HCT116 (cell line): ENCODE measurements at regions not wholly inside any gene's neighbourhood (a gene's known extent, or its start where the extent isn't known, plus 50 kb on each side); places are given as distances from the start of the nearest gene placed in this dataset.

ENCODE experiments used
- ATAC-seq: fragments of 200-7000 bp; cut with Tn5 transposase; 2 replicates; pipeline ENCODE4 v1.9.1; 2020; ENCODE audit warnings: mild to moderate bottlenecking, moderate library complexity
- BruUV-seq: library from RNA; stranded (reverse); fragments of 400-500 nt; replicated peaks from 2 replicates; lab custom pipeline; 2021; lab: Mats Ljungman, UMichigan
- CTCF ChIA-PET: fragments of 300-600 bp; sonication (Branson Sonifier 250); formaldehyde crosslinking; loops from one replicate; lab custom pipeline; 2021; ENCODE audit warnings: antibody characterized with exemption; lab: Charles Lee
- POLR2A ChIA-PET: fragments of 300-600, 350-600 bp; sonication (Branson Sonifier 250); formaldehyde crosslinking; loops from one replicate; lab custom pipeline; 2021; ENCODE audit warnings: antibody characterized with exemption; lab: Charles Lee
- RAD21 ChIA-PET, 2 experiments: fragments of 300-600 bp; sonication (Branson Sonifier 250); formaldehyde crosslinking; loops; one replicate each; lab custom pipeline; 2023; ENCODE audit warnings: low total read pairs in 2 of 2; ENCODE audit not compliant: uncharacterized antibody in 2 of 2, unreplicated experiment in 2 of 2, low non-redundant PET in 1 of 2; lab: Charles Lee
- DNase-seq: peaks from one replicate; pipeline ENCODE4 v3.0.0-alpha.2; 2010; ENCODE audit warnings: low read depth, low spot score
- H2AFZ ChIP-seq: fragments of 200-600 bp; shearing (Covaris generic), sonication (generic); 2 replicates; pipeline ENCODE4 v1.6.1; 2017; ENCODE audit warnings: low read depth, mixed run types, mixed read lengths, antibody characterized with exemption, low read length; ENCODE audit not compliant: poor library complexity, severe bottlenecking
- H3K27ac ChIP-seq: 2 replicates; pipeline ENCODE4 v1.5.1; 2012; ENCODE audit warnings: low read depth, low read length
- H3K27me3 ChIP-seq: fragments of 200-600 bp; sonication (generic); 2 replicates; pipeline ENCODE4 v1.6.1; 2016; ENCODE audit warnings: mixed run types, low read length, mixed read lengths; ENCODE audit not compliant: insufficient read depth
- H3K36me3 ChIP-seq, 2 experiments: fragments of 200-500 bp in 1 of 2; fragments of 200-600 bp in 1 of 2; sonication (Bioruptor generic) in 1 of 2; sonication (generic) in 1 of 2; 2 replicates each; pipeline versions ENCODE4 v1.5.1 to v1.6.1; 2014 to 2016; ENCODE audit warnings: low read length in 2 of 2, inconsistent platforms in 1 of 2, mixed read lengths in 1 of 2, mixed run types in 1 of 2; ENCODE audit not compliant: insufficient read depth in 2 of 2, control insufficient read depth in 1 of 2
- H3K4me1 ChIP-seq, 2 experiments: fragments of 200-600 bp in 1 of 2; sonication (generic) in 1 of 2; 2 replicates each; pipeline versions ENCODE4 v1.5.1 to v1.6.1; 2012 to 2017; ENCODE audit warnings: low read length in 2 of 2, inconsistent platforms in 1 of 2, mild to moderate bottlenecking in 1 of 2, mixed read lengths in 1 of 2, mixed run types in 1 of 2, moderate library complexity in 1 of 2; ENCODE audit not compliant: insufficient read depth in 2 of 2, control insufficient read depth in 1 of 2
- H3K4me2 ChIP-seq: fragments of 200-600 bp; sonication (generic); 2 replicates; pipeline ENCODE4 v1.6.1; 2017; ENCODE audit warnings: mixed run types, low read length, mixed read lengths
- H3K4me3 ChIP-seq, 2 experiments: fragments of 200-600 bp in 1 of 2; sonication (generic) in 1 of 2; replicated peaks in 1 of 2; 2 replicates each; pipeline ENCODE4 v1.5.1; 2011 to 2016; ENCODE audit warnings: low read length in 2 of 2, control low read depth in 1 of 2, low read depth in 1 of 2, mild to moderate bottlenecking in 1 of 2, mixed read lengths in 1 of 2, mixed run types in 1 of 2
- H3K79me2 ChIP-seq: fragments of 200-600 bp; sonication (generic); 2 replicates; pipeline ENCODE4 v1.6.1; 2017; ENCODE audit warnings: mild to moderate bottlenecking, mixed run types, low read length, moderate library complexity, mixed read lengths; ENCODE audit not compliant: insufficient read depth
- H3K9ac ChIP-seq: fragments of 200-600 bp; sonication (generic); 2 replicates; pipeline ENCODE4 v1.6.1; 2016; ENCODE audit warnings: low read length, mixed read lengths
- H3K9me2 ChIP-seq: fragments of 200-600 bp; sonication (generic), shearing (Covaris generic); 2 replicates; pipeline ENCODE4 v1.6.1; 2017; ENCODE audit warnings: mixed run types, mild to moderate bottlenecking, moderate library complexity; ENCODE audit not compliant: insufficient read depth
- H3K9me3 ChIP-seq, 2 experiments: fragments of 200-500 bp in 1 of 2; fragments of 200-600 bp in 1 of 2; sonication (Bioruptor generic) in 1 of 2; sonication (generic) in 1 of 2; 2 replicates each; pipeline ENCODE4 v1.6.1; 2014 to 2017; ENCODE audit warnings: low read length in 2 of 2, mixed read lengths in 2 of 2, inconsistent platforms in 1 of 2, low read depth in 1 of 2, mild to moderate bottlenecking in 1 of 2, mixed run types in 1 of 2, moderate library complexity in 1 of 2; ENCODE audit not compliant: control insufficient read depth in 1 of 2, insufficient read depth in 1 of 2
- H4K20me1 ChIP-seq: fragments of 200-600 bp; sonication (generic), shearing (Covaris generic); 2 replicates; pipeline ENCODE4 v1.6.1; 2017; ENCODE audit warnings: mixed run types, mild to moderate bottlenecking, moderate library complexity; ENCODE audit not compliant: insufficient read depth
- POLR2A ChIP-seq: IDR thresholded peaks from 2 replicates; pipeline ENCODE4 v1.7.0; 2011; ENCODE audit warnings: borderline replicate concordance; ENCODE audit not compliant: insufficient read depth, insufficient read length; ENCODE audit errors: extremely low read depth
- POLR2AphosphoS5 ChIP-seq: IDR thresholded peaks from 2 replicates; pipeline ENCODE4 v1.6.1; 2011; ENCODE audit warnings: mild to moderate bottlenecking, low read depth, low read length, moderate library complexity
- RAD21 ChIP-seq: IDR thresholded peaks from 2 replicates; pipeline ENCODE4 v1.6.1; 2012; ENCODE audit warnings: low read depth, mild to moderate bottlenecking
- SIN3A ChIP-seq: IDR thresholded peaks from 2 replicates; pipeline ENCODE4 v1.6.1; 2012; ENCODE audit warnings: low read depth
- SP1 ChIP-seq: IDR thresholded peaks from 2 replicates; pipeline ENCODE4 v1.6.1; 2012; ENCODE audit warnings: low read depth
- SRF ChIP-seq: IDR thresholded peaks from 2 replicates; pipeline ENCODE4 v1.6.1; 2012; ENCODE audit warnings: low read depth
- TCF7L2 ChIP-seq: IDR thresholded peaks from 2 replicates; pipeline ENCODE4 v1.7.0; 2011; ENCODE audit warnings: borderline replicate concordance, inconsistent platforms; ENCODE audit not compliant: insufficient read depth, insufficient read length; ENCODE audit errors: extremely low read depth
- YY1 ChIP-seq: IDR thresholded peaks from 2 replicates; pipeline ENCODE4 v1.6.1; 2011; ENCODE audit warnings: low read length, low read depth, moderate library complexity, mild to moderate bottlenecking; ENCODE audit not compliant: insufficient replicate concordance; ENCODE audit errors: extremely low read depth
- intact Hi-C: fragments of 100-400 bp; cut with micrococcal nuclease; formaldehyde crosslinking; loops from 2 replicates; pipeline ENCODE4 v1.10.0; 2022
- TF ChIP-seq, protein P1 (sequence below): IDR thresholded peaks from 2 replicates; pipeline ENCODE4 v1.6.1; 2012
- TF ChIP-seq, protein P2 (sequence below): IDR thresholded peaks from 2 replicates; pipeline ENCODE4 v1.6.1; 2012; ENCODE audit warnings: low read depth
- TF ChIP-seq, protein P3 (sequence below): IDR thresholded peaks from 2 replicates; pipeline ENCODE4 v1.6.1; 2011; ENCODE audit warnings: mild to moderate bottlenecking, low read length, moderate library complexity; ENCODE audit not compliant: insufficient replicate concordance; ENCODE audit errors: extremely low read depth

DNA sequence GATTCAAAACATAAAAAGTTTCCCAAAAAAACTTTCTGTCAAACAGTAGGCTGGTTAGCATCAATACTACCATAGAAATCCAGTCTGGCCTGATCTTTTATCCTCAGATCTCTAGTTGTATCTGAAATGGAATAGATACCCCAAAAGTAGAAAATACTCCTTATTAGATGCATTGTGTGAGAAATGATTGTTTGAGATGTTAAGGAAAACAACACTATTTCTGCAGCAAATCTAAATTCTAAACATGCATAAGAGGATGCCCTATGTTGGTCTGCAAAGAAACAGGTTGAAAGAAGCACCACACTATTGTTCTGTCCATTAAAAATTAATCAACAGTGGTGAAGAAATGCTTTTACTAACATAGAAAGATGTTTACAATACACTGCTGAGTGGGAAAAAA is 121.0 kb downstream of the NPY start:
- RAD21 ChIA-PET: no interaction called here
- peaks cover 0 to 4% of the 10 kb centered on the region in 2 experiments; a peak in 2 of 4 replicates for H3K4me1 ChIP-seq
- no peak overlapping the region for H3K27ac ChIP-seq
- no peaks in the 10 kb centered on the region for H3K79me2 ChIP-seq
- H2AFZ ChIP-seq: no peak overlapping the region
- DNase-seq: no peak
- BruUV-seq: no TSS peak
- POLR2A ChIA-PET: no interaction called here
- TF ChIP-seq, protein P1, sequence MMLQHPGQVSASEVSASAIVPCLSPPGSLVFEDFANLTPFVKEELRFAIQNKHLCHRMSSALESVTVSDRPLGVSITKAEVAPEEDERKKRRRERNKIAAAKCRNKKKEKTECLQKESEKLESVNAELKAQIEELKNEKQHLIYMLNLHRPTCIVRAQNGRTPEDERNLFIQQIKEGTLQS: no peak
- TF ChIP-seq SRF: no peak
- no peak for TF ChIP-seq RAD21
- TF ChIP-seq YY1: no peak
- no peak for TF ChIP-seq TCF7L2
- TF ChIP-seq POLR2AphosphoS5: no peak
- no peak for TF ChIP-seq POLR2A
- TF ChIP-seq SP1: no peak
- no peak for TF ChIP-seq SIN3A
- TF ChIP-seq, protein P2, sequence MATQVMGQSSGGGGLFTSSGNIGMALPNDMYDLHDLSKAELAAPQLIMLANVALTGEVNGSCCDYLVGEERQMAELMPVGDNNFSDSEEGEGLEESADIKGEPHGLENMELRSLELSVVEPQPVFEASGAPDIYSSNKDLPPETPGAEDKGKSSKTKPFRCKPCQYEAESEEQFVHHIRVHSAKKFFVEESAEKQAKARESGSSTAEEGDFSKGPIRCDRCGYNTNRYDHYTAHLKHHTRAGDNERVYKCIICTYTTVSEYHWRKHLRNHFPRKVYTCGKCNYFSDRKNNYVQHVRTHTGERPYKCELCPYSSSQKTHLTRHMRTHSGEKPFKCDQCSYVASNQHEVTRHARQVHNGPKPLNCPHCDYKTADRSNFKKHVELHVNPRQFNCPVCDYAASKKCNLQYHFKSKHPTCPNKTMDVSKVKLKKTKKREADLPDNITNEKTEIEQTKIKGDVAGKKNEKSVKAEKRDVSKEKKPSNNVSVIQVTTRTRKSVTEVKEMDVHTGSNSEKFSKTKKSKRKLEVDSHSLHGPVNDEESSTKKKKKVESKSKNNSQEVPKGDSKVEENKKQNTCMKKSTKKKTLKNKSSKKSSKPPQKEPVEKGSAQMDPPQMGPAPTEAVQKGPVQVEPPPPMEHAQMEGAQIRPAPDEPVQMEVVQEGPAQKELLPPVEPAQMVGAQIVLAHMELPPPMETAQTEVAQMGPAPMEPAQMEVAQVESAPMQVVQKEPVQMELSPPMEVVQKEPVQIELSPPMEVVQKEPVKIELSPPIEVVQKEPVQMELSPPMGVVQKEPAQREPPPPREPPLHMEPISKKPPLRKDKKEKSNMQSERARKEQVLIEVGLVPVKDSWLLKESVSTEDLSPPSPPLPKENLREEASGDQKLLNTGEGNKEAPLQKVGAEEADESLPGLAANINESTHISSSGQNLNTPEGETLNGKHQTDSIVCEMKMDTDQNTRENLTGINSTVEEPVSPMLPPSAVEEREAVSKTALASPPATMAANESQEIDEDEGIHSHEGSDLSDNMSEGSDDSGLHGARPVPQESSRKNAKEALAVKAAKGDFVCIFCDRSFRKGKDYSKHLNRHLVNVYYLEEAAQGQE: no peak
- TF ChIP-seq, protein P3, sequence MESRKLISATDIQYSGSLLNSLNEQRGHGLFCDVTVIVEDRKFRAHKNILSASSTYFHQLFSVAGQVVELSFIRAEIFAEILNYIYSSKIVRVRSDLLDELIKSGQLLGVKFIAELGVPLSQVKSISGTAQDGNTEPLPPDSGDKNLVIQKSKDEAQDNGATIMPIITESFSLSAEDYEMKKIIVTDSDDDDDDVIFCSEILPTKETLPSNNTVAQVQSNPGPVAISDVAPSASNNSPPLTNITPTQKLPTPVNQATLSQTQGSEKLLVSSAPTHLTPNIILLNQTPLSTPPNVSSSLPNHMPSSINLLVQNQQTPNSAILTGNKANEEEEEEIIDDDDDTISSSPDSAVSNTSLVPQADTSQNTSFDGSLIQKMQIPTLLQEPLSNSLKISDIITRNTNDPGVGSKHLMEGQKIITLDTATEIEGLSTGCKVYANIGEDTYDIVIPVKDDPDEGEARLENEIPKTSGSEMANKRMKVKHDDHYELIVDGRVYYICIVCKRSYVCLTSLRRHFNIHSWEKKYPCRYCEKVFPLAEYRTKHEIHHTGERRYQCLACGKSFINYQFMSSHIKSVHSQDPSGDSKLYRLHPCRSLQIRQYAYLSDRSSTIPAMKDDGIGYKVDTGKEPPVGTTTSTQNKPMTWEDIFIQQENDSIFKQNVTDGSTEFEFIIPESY: no peak
- no peak for ATAC-seq
- no peak overlapping the region for H3K4me2 ChIP-seq
- no peaks in the 10 kb centered on the region; the same call in 1 of the 2 replicates for H3K27me3 ChIP-seq
- H3K4me3 ChIP-seq: no peak overlapping the region
- H3K9ac ChIP-seq: no peak overlapping the region
- intact Hi-C loops: no loop called here
- CTCF ChIA-PET: no interaction called here
- H3K36me3 ChIP-seq: no peaks in the 10 kb centered on the region
- H3K9me3 ChIP-seq: no peaks in the 10 kb centered on the region
- no peaks in the 10 kb centered on the region for H4K20me1 ChIP-seq
- H3K9me2 ChIP-seq: no peaks in the 10 kb centered on the region
